ENCODE measurements at regions not wholly inside any gene's neighbourhood (a gene's known extent, or its start where the extent isn't known, plus 50 kb on each side); places are given as distances from the start of the nearest gene placed in this dataset.

GRCh38 chr14:83462759-83463158 lies 1929.1 kb upstream of the SEL1L start:
- ChIA-PET CTCF (interaction anchor here (0.8 to 1.5 kb wide), 2 partner anchors 162 to 752 kb away, joined by 3 read pairs; no protein-coding TSS in a partner anchor), POLR2A (no interaction called here)
- no peak for DNase-seq (ENCODE audit: extremely low spot score)
- TF ChIP-seq HDGF (IDR thresholded peaks at IDR 0.05; ENCODE audit: borderline replicate concordance) (no peak), TARDBP (IDR thresholded peaks at IDR 0.05) (no peak), L3MBTL2 (conservative IDR thresholded peaks at IDR 0.05) (no peak), SUZ12 (IDR thresholded peaks at IDR 0.05) (no peak), SP1 (IDR thresholded peaks at IDR 0.05) (no peak), ELF4 (IDR thresholded peaks at IDR 0.05) (no peak), ARNT (IDR thresholded peaks at IDR 0.05) (no peak), CTBP1 (IDR thresholded peaks at IDR 0.05; ENCODE audit: borderline replicate concordance) (no peak), FOXA1 (IDR thresholded peaks at IDR 0.05) (no peak), BHLHE40 (IDR thresholded peaks at IDR 0.05; ENCODE audit: borderline replicate concordance) (no peak), FOXK2 (IDR thresholded peaks at IDR 0.05) (no peak), FOXM1 (IDR thresholded peaks at IDR 0.05; ENCODE audit: borderline replicate concordance) (no peak)
- TF ChIP-seq, protein P1, sequence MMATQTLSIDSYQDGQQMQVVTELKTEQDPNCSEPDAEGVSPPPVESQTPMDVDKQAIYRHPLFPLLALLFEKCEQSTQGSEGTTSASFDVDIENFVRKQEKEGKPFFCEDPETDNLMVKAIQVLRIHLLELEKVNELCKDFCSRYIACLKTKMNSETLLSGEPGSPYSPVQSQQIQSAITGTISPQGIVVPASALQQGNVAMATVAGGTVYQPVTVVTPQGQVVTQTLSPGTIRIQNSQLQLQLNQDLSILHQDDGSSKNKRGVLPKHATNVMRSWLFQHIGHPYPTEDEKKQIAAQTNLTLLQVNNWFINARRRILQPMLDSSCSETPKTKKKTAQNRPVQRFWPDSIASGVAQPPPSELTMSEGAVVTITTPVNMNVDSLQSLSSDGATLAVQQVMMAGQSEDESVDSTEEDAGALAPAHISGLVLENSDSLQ (IDR thresholded peaks at IDR 0.05): no peak

- ChIA-PET POLR2A (no interaction called here), CTCF (interaction anchor here (0.8 to 1.5 kb wide), 2 partner anchors 17 to 163 kb away, joined by 3 read pairs; no protein-coding TSS in a partner anchor)
- DNase-seq (ENCODE audit: extremely low spot score): peak; percentile 14
- no peak for TF ChIP-seq TARDBP (IDR thresholded peaks at IDR 0.05)
- no peak for TF ChIP-seq FOXM1 (IDR thresholded peaks at IDR 0.05; ENCODE audit: borderline replicate concordance)
- TF ChIP-seq, protein P1 (IDR thresholded peaks at IDR 0.05): no peak
- no peak for TF ChIP-seq NFRKB (IDR thresholded peaks at IDR 0.05)
- no peak for TF ChIP-seq FOXA1 (IDR thresholded peaks at IDR 0.05)
- no peak for TF ChIP-seq SP1 (IDR thresholded peaks at IDR 0.05)
- TF ChIP-seq CTBP1 (IDR thresholded peaks at IDR 0.05; ENCODE audit: borderline replicate concordance): no peak
- TF ChIP-seq ZNF384 (IDR thresholded peaks at IDR 0.05): no peak
- no peak for TF ChIP-seq L3MBTL2 (conservative IDR thresholded peaks at IDR 0.05)
- no peak for TF ChIP-seq BHLHE40 (IDR thresholded peaks at IDR 0.05; ENCODE audit: borderline replicate concordance)
- no peak for TF ChIP-seq HDGF (IDR thresholded peaks at IDR 0.05; ENCODE audit: borderline replicate concordance)
- TF ChIP-seq LEF1 (IDR thresholded peaks at IDR 0.05; ENCODE audit: borderline replicate concordance): no peak
- no peak for TF ChIP-seq SUZ12 (IDR thresholded peaks at IDR 0.05)
- TF ChIP-seq FOXK2 (IDR thresholded peaks at IDR 0.05): no peak
- no peak for TF ChIP-seq ELF4 (IDR thresholded peaks at IDR 0.05)
- TF ChIP-seq ARNT (IDR thresholded peaks at IDR 0.05): no peak
Measured at GRCh38 chr14:83463500-83464098, 1929.9 kb upstream of the SEL1L start.

DNA sequence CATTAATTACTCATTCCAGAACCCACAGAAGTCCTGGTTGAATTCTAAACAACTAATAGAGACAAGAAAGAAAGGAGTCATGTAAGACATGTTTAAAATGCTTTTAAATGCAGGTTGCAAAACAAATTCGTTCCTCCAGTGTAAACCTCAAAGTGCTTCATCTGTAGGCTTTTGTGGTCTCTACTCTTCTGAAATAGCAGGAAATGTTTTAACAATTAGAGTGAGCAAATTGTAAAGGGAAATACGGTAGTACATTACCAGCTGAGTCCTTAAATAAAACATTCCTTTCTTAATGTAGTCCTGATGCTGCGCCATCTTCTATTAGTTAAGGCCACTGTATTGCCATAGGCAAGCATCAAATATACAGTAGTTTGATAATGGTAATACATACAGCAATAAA lies 1934.2 kb upstream of the SEL1L start:
- CTCF ChIA-PET: no interaction called here
- TF ChIP-seq HDGF (IDR thresholded peaks at IDR 0.05; ENCODE audit: borderline replicate concordance) (no peak), L3MBTL2 (conservative IDR thresholded peaks at IDR 0.05) (no peak), BHLHE40 (IDR thresholded peaks at IDR 0.05; ENCODE audit: borderline replicate concordance) (no peak), SP1 (IDR thresholded peaks at IDR 0.05) (no peak), FOXK2 (IDR thresholded peaks at IDR 0.05) (no peak), FOXA1 (IDR thresholded peaks at IDR 0.05) (no peak), NFRKB (IDR thresholded peaks at IDR 0.05) (no peak), FOXM1 (IDR thresholded peaks at IDR 0.05; ENCODE audit: borderline replicate concordance) (no peak), SUZ12 (IDR thresholded peaks at IDR 0.05) (no peak)
- POLR2A ChIA-PET: no interaction called here
- no peak for DNase-seq (ENCODE audit: extremely low spot score)

GRCh38 chr14:83470466-83470865 lies 1936.8 kb upstream of the SEL1L start:
- no peak for TF ChIP-seq HDGF (IDR thresholded peaks at IDR 0.05; ENCODE audit: borderline replicate concordance)
- no peak for TF ChIP-seq TARDBP (IDR thresholded peaks at IDR 0.05)
- TF ChIP-seq NFRKB (IDR thresholded peaks at IDR 0.05): no peak
- no peak for TF ChIP-seq FOXA1 (IDR thresholded peaks at IDR 0.05)
- no peak for DNase-seq (ENCODE audit: extremely low spot score)
- POLR2A ChIA-PET: no interaction called here
- CTCF ChIA-PET: no interaction called here

GRCh38 chr14:83470959-83471695 lies 1937.5 kb upstream of the SEL1L start:
- TF ChIP-seq FOXA1 (IDR thresholded peaks at IDR 0.05) (no peak), L3MBTL2 (conservative IDR thresholded peaks at IDR 0.05) (no peak), TARDBP (IDR thresholded peaks at IDR 0.05) (no peak), ZNF384 (IDR thresholded peaks at IDR 0.05) (no peak), ARNT (IDR thresholded peaks at IDR 0.05) (no peak), ELF4 (IDR thresholded peaks at IDR 0.05) (no peak), LEF1 (IDR thresholded peaks at IDR 0.05; ENCODE audit: borderline replicate concordance) (no peak), FOXK2 (IDR thresholded peaks at IDR 0.05) (no peak), CTBP1 (IDR thresholded peaks at IDR 0.05; ENCODE audit: borderline replicate concordance) (no peak), HDGF (IDR thresholded peaks at IDR 0.05; ENCODE audit: borderline replicate concordance) (no peak), SUZ12 (IDR thresholded peaks at IDR 0.05) (no peak)
- CTCF ChIA-PET: no interaction called here
- POLR2A ChIA-PET: no interaction called here
- no peak for DNase-seq (ENCODE audit: extremely low spot score)

DNA sequence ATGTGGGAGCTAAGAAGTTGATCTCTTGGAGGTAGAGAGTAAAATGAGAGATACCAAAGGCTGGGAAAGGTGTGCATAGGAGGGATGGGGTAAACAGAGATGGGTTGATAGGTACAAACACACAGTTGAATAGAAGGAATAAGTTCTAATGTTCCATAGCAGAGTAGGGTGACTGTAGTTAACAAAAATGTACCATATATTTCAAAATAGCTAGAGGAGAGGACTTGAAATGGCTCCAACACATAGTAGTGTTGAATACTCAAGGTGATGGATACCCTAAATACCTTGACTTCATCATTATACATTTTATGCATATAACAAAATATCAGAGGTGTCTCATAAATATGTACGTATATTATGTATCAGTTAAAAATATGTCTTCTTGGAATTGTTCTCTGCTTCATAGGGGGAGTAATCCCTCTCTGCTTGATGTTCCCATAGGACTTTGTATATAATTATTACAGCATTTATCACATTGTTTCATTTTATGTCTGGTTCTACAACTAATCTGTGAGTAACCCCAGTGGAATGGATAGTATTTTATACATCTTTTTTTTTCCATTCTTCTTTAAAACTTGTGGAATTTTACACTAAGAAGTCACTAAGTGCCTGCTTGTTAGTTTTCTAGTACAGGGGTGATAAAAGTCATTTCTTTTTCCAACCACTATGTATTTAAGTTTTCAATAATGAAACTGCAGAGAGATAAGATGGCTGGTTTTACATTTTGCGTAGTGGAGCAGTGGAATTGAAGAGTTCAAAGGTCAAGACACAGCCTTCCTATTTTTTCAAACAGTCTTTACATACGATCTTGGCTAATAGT lies 1940.0 kb upstream of the SEL1L start:
- ChIA-PET POLR2A (no interaction called here), CTCF (no interaction called here)
- no peak for DNase-seq (ENCODE audit: extremely low spot score)
- TF ChIP-seq CTBP1 (IDR thresholded peaks at IDR 0.05; ENCODE audit: borderline replicate concordance) (no peak), SP1 (IDR thresholded peaks at IDR 0.05) (no peak), NFRKB (IDR thresholded peaks at IDR 0.05) (no peak), ELF4 (IDR thresholded peaks at IDR 0.05) (no peak), FOXK2 (IDR thresholded peaks at IDR 0.05) (no peak), L3MBTL2 (conservative IDR thresholded peaks at IDR 0.05) (no peak)
- TF ChIP-seq, protein P1 (IDR thresholded peaks at IDR 0.05): no peak
